BJ (cell line): ENCODE measurements at regions not wholly inside any gene's neighbourhood (a gene's known extent, or its start where the extent isn't known, plus 50 kb on each side); places are given as distances from the start of the nearest gene placed in this dataset.

Experiments
- CTCF ChIA-PET: fragments of 350-600 bp; formaldehyde crosslinking; extraction: SDS; loops from one replicate; lab custom pipeline; 2021; ENCODE audit warnings: antibody characterized with exemption, inconsistent platforms; lab: Yijun Ruan, JAX
- POLR2A ChIA-PET: fragments of 300-600 bp; sonication (Branson Sonifier 250); formaldehyde crosslinking; extraction: SDS; loops from one replicate; lab custom pipeline; 2021; ENCODE audit warnings: antibody characterized with exemption; lab: Charles Lee
- DNase-seq: peaks from one replicate; pipeline ENCODE4 v3.0.0-alpha.2; 2011; ENCODE audit warnings: low read depth
- H3K27me3 ChIP-seq: 2 replicates; pipeline ENCODE4 v1.6.0; 2011; ENCODE audit warnings: low read length; ENCODE audit not compliant: control insufficient read depth, insufficient read depth
- H3K36me3 ChIP-seq: 2 replicates; pipeline ENCODE4 v1.5.1; 2011; ENCODE audit warnings: low read length; ENCODE audit not compliant: control insufficient read depth, insufficient read depth
- H3K4me3 ChIP-seq: 2 replicates; pipeline ENCODE4 v1.5.1; 2011; ENCODE audit warnings: low read depth, mild to moderate bottlenecking, control low read depth, low read length
- TF ChIP-seq, protein P1 (sequence below): IDR thresholded peaks from 2 replicates; pipeline ENCODE4 v1.5.1; 2011; ENCODE audit warnings: low read depth, mild to moderate bottlenecking, control low read depth, inconsistent platforms, low read length, moderate library complexity; ENCODE audit not compliant: insufficient read depth

GRCh38 chr5:155181542-155181941 is 168.0 kb downstream of the KIF4B start:
- no peak for DNase-seq
- TF ChIP-seq, protein P1, sequence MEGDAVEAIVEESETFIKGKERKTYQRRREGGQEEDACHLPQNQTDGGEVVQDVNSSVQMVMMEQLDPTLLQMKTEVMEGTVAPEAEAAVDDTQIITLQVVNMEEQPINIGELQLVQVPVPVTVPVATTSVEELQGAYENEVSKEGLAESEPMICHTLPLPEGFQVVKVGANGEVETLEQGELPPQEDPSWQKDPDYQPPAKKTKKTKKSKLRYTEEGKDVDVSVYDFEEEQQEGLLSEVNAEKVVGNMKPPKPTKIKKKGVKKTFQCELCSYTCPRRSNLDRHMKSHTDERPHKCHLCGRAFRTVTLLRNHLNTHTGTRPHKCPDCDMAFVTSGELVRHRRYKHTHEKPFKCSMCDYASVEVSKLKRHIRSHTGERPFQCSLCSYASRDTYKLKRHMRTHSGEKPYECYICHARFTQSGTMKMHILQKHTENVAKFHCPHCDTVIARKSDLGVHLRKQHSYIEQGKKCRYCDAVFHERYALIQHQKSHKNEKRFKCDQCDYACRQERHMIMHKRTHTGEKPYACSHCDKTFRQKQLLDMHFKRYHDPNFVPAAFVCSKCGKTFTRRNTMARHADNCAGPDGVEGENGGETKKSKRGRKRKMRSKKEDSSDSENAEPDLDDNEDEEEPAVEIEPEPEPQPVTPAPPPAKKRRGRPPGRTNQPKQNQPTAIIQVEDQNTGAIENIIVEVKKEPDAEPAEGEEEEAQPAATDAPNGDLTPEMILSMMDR = no peak
- H3K4me3 ChIP-seq = no peak overlapping the region
- POLR2A ChIA-PET = no interaction called here
- no peaks in the 10 kb centered on the region for H3K36me3 ChIP-seq
- H3K27me3 ChIP-seq = no peaks in the 10 kb centered on the region
- CTCF ChIA-PET = interaction anchor here (1.8 kb wide), 1 partner anchor 17 kb away, joined by 7 read pairs; no protein-coding TSS in a partner anchor

DNA sequence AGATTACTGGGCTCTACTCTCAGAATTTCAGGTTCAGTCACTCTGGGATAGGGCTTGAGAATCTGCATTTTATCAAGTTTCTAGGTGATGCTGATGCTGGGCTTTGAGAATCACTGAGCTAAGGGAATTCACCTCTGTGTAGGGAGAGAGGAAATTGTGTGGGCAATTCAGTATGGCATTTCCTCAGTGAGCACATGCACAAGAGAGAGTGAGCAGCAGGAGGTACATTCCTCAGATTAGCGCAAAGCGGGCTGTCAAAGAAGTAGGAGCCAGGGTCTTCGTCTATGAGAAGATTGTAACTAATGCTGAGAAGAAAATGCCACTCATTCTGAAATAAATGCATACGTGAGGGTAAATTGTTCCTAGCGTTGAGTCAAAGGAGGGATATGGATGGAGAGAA is 175.9 kb downstream of the KIF4B start:
- no peak for DNase-seq
- Histone ChIP-seq H3K36me3 (no peaks in the 10 kb centered on the region), H3K27me3 (no peaks in the 10 kb centered on the region), H3K4me3 (no peak overlapping the region)
- TF ChIP-seq, protein P1 = no peak
- CTCF ChIA-PET = no interaction called here
- POLR2A ChIA-PET = no interaction called here

- DNase-seq = no peak
- no peaks in the 10 kb centered on the region for H3K36me3 ChIP-seq
- TF ChIP-seq, protein P1 = no peak
- no peak overlapping the region for H3K4me3 ChIP-seq
- H3K27me3 ChIP-seq = no peaks in the 10 kb centered on the region
- ChIA-PET CTCF (no interaction called here), POLR2A (no interaction called here)
Measured at GRCh38 chr5:155189981-155190380, 176.4 kb downstream of the KIF4B start.

GRCh38 chr5:155193029-155193428 is 179.5 kb downstream of the KIF4B start:
- TF ChIP-seq, protein P1 = no peak
- POLR2A ChIA-PET = no interaction called here
- CTCF ChIA-PET = interaction anchor here (0.9 kb wide), 1 partner anchor 9 kb away, joined by 3 read pairs; no protein-coding TSS in a partner anchor

DNA sequence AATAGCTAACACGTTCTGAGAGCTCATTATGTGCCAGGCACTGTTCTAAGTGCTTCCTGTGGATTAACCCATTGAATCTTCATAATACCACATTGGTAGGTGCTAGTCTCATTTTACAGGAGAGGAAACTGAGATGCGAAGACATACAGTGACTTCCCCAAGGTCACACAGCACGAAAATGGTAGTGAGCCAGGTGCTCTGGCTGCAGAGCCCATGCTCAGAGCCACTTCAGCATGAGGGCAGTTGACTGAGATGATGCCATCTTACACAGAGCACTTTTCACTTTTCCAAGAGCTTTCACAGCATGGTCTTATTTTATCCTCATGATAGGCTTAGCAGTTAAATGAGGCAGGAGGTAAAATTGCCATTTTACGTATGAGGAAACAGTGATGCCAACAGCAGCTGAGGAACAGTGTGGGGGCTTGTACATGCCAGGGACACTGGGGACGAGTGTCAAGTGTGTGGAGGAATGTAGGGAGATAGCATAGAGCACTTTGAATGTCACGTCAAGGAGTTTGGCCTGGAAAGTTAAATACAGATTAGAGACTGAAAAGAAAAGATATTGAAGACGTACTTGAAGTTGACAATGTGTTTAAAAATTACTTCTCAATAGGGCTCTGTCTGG is 180.0 kb downstream of the KIF4B start:
- CTCF ChIA-PET = interaction anchor here (0.9 kb wide), 1 partner anchor 9 kb away, joined by 3 read pairs; no protein-coding TSS in a partner anchor

More at GRCh38 chr5:155193029-155193428, 179.5 kb downstream of the KIF4B start:
- Histone ChIP-seq H3K36me3 (no peaks in the 10 kb centered on the region), H3K27me3 (no peaks in the 10 kb centered on the region), H3K4me3 (no peak overlapping the region)
- no peak for DNase-seq

More for the DNA sequence above, 180.0 kb downstream of the KIF4B start:
- POLR2A ChIA-PET = no interaction called here
- H3K27me3 ChIP-seq = no peaks in the 10 kb centered on the region
- H3K36me3 ChIP-seq = no peaks in the 10 kb centered on the region
- DNase-seq = no peak
- no peak overlapping the region for H3K4me3 ChIP-seq
- TF ChIP-seq, protein P1 = no peak
